ENCODE measurements at regions not wholly inside any gene's neighbourhood (a gene's known extent, or its start where the extent isn't known, plus 50 kb on each side); places are given as distances from the start of the nearest gene placed in this dataset.

- no peak for DNase-seq
These were observed 183.5 kb upstream of the GALNTL6 start for GRCh38 chr4:171629737-171630136.

- no peak for DNase-seq
These were observed 184.0 kb upstream of the GALNTL6 start for GRCh38 chr4:171629182-171629581.

GRCh38 chr4:171626554-171626953 lies 186.7 kb upstream of the GALNTL6 start:
- no peak for DNase-seq

GRCh38 chr4:171622729-171623128 lies 190.5 kb upstream of the GALNTL6 start:
- no peak for DNase-seq

GRCh38 chr4:171621646-171622045 lies 191.6 kb upstream of the GALNTL6 start:
- DNase-seq = no peak

- DNase-seq = no peak
These were observed 200.3 kb upstream of the GALNTL6 start for GRCh38 chr4:171612907-171613306.

- DNase-seq = no peak
These were observed 210.4 kb upstream of the GALNTL6 start for GRCh38 chr4:171602638-171603355.

- no peak for DNase-seq
These were observed 212.1 kb upstream of the GALNTL6 start for GRCh38 chr4:171601091-171601490.

- no peak for DNase-seq
These were observed 213.6 kb upstream of the GALNTL6 start for GRCh38 chr4:171599628-171600027.

- DNase-seq = no peak
These were observed 218.9 kb upstream of the GALNTL6 start for GRCh38 chr4:171594293-171594692.

GRCh38 chr4:171590716-171591115 lies 222.5 kb upstream of the GALNTL6 start:
- DNase-seq = no peak

GRCh38 chr4:171588764-171589163 lies 224.4 kb upstream of the GALNTL6 start:
- DNase-seq = no peak

- DNase-seq = no peak
These were observed 225.1 kb upstream of the GALNTL6 start for GRCh38 chr4:171588051-171588545.

- no peak for DNase-seq
These were observed 229.4 kb upstream of the GALNTL6 start for GRCh38 chr4:171583790-171584189.

GRCh38 chr4:171582961-171583581 lies 230.1 kb upstream of the GALNTL6 start:
- no peak for DNase-seq

GRCh38 chr4:171573181-171573580 lies 240.0 kb upstream of the GALNTL6 start:
- no peak for DNase-seq

GRCh38 chr4:171565130-171565788 lies 247.9 kb upstream of the GALNTL6 start:
- no peak for DNase-seq

GRCh38 chr4:171561419-171561818 lies 251.8 kb upstream of the GALNTL6 start:
- no peak for DNase-seq

GRCh38 chr4:171553961-171554360 lies 259.2 kb upstream of the GALNTL6 start:
- no peak for DNase-seq

- DNase-seq = no peak
These were observed 270.6 kb upstream of the GALNTL6 start for GRCh38 chr4:171542640-171543039.

- no peak for DNase-seq
These were observed 274.6 kb upstream of the GALNTL6 start for GRCh38 chr4:171538601-171539100.

- DNase-seq = no peak
These were observed 278.8 kb upstream of the GALNTL6 start for GRCh38 chr4:171534391-171534790.

GRCh38 chr4:171532968-171533367 lies 280.2 kb upstream of the GALNTL6 start:
- no peak for DNase-seq

- no peak for DNase-seq
These were observed 288.3 kb upstream of the GALNTL6 start for GRCh38 chr4:171524903-171525302.
